ENCODE measurements at regions not wholly inside any gene's neighbourhood (a gene's known extent, or its start where the extent isn't known, plus 50 kb on each side); places are given as distances from the start of the nearest gene placed in this dataset.

DNA sequence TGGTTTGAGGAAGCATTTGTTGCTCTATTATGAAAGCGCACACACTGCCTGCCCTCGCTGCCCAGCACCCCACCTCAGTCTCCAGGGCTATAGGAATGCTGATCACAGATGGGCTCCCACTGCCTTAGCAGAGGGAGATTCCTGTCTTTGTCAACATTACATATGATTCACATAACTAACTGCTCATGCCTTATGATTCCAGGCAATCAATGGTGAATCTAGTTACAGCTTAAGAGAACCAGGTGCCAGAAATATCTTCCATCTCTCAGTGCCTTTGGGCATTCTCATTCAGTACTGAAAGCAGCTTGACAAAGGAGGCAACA is 458.9 kb upstream of the C9orf72 start:
- DNase-seq, result no peak

DNA sequence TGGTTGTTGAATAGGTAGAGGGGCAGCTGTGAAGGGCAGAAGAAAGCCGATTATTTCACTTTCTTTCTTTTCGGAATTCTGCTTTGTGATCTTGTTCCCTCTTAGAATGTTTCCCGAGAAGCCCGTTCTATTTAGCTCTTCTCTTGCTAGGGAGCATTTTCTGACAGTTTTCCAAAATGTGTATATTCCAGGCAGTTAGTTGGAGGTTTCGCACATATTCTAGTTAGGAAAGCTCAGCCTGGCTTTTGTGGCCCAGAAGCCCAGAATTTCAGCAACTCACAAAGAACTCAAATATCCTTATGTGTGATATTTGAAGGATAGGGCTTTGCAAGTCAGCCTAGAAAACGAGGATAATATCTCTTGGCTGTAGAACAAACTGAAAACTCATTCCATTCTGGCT is 461.0 kb upstream of the C9orf72 start:
- no peak for DNase-seq

DNA sequence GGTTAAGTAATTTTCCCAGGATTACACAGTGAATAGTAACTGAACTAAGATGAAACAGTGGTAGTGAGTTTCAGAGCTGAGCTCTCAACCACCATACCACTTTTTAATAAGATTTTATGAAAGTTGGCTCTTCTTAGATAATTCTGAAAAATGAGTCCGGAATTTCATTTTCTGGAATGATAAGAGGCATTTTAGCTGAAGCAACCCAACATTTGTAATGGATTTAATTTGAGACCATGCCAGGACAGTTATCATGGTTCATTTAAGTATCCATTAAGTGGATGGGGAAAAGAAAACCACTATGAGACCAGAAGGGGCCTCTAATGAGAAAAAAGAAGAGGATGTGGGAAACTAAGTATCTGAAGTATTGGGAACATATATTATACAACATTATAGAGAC is 464.7 kb upstream of the C9orf72 start:
- DNase-seq, result no peak

DNA sequence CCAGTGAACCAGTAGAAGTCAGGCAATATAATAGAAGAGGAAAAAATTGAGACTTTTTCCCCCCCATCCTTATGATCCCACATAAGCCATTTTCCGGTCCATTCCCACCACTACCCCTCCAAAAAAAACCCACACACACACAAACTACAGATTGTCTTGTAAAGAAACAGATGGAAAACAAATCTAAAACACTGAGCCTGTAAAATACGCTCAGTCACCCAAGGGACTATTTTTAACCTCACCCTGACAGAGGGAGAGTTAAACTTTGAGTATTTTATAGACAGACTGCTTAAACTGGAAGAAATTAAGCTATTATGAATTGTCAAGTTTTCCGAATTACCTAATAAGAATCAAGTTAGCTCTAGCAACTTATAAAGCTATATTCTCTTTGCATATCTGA is 471.8 kb upstream of the C9orf72 start:
- DNase-seq, result no peak

DNA sequence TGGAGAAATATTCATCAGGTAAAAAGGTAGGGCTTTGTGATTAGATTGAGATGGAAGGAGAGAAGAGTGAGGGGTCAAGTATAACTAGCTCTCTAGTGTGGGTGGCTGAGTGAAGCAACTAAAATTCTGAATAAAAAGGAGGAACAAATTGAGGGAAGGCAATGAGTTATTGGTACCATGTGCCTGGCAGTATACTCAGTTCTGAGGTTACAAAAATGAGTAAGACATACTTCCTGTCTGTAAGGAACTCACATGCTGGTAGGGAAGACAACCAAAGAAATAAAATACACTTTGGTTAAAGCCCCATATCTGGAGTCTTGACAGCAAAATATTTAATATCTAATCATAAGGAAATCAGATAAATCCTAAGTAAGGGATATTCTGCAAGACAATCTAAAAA is 476.8 kb upstream of the C9orf72 start:
- no peak for DNase-seq

DNA sequence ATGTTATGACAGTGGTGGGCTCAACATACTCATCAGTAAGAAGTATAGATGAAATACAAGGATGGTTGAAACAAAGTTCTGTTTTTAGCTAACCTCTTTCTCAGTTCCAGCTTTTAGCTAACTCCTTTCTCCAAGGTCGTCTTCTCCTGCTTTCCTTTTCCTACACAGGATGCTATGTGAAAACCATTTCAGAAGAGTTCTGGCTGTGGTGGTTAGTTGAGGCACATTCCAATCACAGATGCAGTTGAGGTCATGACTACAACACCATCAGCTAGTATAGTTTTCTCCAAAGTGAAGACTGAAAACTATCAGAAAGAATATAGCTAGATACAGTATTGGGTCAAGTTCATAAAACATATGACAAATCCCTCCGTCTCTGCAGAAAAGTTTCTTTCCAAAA is 477.7 kb upstream of the C9orf72 start:
- no peak for DNase-seq

DNA sequence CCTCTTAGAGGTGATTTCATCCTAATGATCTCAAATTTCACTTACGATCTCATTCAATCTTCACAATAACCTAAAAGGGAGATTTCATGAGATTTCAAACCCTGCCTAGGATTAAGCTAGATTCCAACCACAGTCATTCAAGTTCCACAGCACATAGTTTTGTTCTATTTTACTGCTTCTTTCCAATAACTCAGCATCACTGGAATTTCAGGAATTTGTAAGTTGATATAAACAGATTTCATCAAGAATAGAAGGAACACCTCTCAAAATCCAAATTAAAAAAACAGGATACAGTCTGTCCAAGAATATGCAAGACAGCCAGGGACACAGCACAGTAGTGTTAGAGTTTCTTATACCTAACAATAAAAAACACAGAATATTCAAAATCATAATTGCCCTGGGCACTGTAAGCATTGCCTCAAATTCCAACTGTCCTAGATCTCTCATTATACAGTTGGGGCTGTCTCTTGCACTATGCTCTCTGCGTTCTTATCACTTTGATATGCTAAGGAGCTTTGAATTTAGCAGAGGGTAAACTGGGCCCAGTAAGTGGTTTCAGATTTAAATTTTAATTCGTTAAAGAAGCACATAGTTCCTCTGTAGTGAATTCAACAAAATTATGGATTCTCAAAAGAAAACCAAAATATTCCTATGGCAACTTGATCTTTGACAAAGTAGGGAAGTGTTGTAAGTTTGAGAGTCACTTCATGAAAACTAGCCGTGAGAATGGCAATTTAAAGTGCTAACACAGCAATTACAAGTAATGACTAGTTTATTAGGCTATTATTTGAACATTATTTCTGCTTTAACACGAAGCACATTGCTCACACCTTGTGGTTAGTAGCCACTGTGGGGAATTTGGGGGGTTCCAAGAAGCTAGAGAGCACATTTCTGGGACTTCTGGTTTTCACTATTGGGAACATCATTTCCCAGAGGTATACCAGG is 478.6 kb upstream of the C9orf72 start:
- no peak for DNase-seq

DNA sequence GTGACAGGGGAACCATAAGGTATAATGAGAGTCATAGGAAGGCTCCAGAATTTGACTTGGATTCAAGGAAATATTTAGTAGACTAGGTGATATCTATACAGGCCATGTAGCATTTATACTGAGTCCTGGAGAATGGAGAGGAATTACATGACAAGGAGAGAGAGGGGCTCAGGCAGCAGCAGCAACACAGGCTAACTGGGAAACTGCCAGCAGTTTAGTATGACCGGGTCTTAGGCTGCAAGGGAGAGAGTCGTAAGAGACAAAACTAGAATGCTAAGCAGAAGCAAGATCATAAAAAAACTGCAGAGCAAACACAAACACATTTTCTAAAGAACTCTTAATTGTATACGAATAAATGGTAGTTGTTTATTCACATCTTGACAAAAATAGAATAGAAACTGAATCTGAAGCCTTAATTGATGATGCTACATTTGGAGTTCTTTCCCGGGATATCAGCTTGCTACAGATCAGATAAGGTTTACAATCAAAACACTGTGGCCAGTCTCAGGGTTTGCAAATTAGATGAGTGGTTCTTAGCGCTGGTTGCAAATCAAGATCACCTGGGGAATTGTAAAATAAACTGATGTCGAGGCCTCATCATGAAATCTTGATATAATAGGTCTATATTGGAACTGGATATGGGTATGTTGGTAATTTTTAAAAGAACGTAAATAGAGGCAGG is 480.0 kb upstream of the C9orf72 start:
- no peak for DNase-seq

DNA sequence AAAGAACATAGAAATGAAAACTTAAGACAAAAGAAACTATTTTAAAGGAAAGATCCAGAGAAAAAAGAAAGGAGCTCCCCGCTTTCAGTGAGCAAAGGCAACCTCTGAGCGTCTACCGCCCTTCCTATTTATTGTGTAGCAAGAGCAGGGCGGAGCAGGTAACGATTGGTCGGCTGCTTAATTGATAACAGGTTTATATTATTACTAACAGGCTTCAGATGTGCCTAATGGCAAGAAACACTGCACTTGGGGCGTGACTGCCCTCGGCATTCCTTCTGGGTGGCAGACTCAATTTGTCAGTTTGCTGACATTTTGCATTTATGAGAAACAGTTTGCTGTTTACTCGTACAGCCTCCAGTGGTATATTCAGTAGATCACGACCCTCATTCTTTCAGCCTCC is 482.7 kb upstream of the C9orf72 start:
- DNase-seq, result no peak

DNA sequence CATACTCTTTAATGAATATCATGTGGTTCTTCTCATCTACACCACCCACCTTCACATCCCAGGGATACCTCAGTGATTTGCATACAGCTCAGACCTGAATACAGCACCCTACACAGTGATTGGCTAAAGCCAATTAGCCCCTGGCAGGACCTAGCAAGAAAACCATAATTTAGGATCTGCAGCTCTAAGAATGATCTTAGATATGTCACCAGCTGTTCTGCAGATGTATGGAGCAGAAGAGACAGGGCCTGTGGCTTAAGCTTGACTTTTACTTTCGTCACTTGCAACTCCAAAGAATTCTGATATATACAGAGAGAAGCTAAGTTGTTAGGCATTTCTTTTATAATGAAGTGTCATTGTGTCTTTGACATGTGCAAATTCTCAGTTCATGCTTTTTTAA is 483.2 kb upstream of the C9orf72 start:
- DNase-seq, result no peak

DNA sequence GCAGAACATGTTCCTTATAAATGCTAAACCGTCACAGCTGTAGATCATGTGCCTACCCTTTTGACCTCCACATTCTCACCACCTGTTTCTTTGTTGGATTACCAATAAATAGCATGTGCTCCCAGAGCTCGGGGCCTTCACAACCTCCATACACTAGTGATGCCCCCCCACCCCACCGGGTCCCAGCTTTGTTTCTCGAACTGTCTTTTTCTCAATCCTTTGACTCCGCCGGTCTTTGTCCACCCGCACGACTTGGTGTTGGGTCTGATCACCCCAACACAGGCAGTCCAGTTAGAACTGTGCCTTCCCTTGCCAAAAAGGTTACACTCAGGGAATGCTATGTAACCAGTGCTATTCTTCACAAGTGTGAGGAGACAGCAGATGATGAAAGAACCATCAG is 485.9 kb upstream of the C9orf72 start:
- no peak for DNase-seq

DNA sequence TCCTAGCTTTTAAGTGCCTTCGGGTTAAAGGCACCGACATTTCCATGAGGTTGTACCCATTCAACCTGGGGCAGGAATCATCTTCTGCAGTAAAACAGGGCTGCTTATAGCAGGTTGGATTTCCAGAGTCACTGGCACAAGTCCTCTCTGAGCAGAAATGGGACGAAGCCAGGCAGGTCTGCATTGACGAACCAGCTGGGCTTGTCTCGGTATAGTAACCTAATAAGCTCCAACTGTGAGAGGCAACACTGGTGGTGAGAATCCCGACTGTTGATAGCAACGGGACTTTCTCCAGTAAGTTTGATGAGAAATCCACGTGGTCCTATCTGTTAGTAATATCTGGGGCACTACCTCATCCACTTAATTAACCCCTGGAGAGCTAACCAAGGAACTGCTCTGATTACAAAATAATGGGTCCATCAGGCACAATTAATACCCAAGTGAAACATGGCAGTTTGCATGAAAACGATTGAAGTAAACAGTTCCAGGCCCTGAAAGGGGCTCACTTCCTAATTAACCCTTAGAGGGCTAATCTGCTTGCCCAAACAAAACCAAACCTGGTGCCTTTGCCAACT is 491.0 kb upstream of the C9orf72 start:
- no peak for DNase-seq

DNA sequence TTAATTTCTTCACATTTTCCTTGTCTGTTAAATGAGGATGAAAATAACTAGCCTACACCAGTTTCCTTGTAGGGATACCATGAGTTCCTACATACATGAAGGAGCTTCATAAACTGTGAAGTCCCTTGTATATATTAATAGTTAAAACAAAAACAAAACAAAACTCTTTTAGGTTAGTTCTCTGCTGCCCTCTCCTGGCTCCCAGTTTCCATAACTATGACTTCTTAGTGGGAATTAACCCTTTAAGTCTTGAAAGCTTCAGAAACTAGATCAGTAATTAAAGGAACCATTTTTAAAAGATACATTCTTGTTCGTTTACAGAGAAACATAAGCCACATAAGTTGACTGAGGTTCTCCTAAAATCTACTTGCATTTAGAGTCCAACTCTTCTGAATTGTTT is 500.0 kb upstream of the C9orf72 start:
- no peak for DNase-seq

DNA sequence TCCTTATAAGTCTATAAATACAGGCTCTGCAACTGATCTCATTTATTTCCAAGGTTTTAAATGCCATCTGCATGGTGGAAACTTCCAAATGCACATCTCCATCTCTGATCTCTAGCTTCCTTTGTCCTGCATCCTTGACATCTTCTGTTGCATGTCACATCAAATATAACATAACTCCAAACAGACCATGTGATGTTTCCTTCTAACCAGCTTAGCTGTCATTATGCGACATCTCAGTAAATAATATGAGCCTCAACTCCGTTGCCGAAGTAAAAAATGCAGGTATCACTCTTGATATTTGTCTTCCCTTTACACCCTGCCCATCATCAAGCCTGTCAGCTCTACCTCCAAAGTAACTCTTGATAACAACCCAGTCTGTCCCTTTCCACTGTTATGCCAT is 506.4 kb upstream of the C9orf72 start:
- DNase-seq, result no peak

DNA sequence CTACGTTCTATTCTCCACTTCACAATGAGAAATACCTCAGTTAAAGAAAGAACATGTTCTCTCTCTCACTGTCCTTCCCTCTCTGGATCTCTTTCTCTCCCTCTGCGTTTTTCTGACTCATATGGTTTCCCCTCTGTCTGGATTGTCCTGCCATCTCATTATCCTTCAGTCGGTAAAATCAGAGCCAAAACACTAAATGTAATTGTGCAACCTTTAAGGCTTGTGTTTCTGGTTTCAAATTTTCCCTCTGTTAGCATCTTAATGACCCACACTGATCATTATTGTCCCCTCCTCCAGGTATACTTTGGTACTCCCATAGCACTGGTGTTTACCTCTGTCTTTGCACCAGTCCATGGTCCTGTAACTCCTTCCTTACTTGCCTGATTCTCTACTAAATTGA is 509.4 kb upstream of the C9orf72 start:
- DNase-seq, result no peak

DNA sequence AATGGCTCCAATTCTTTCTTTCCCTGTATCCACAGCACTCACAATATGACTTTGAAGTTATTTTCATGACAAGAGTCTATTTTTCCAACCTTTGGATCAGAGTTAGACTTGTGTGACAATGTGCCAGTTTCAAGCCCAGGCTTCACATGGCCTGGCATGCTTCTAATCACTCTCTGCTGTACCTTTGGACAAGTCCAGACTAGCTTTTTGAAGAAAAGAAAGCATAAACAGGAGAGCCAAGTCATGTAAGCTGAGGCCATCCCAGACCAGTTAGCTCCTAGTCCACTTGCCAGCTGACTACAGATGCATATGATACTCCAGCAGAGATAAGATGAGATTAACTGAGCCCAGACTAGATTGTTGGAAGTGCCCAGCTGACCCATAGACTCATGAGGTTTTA is 513.6 kb upstream of the C9orf72 start:
- DNase-seq, result no peak

DNA sequence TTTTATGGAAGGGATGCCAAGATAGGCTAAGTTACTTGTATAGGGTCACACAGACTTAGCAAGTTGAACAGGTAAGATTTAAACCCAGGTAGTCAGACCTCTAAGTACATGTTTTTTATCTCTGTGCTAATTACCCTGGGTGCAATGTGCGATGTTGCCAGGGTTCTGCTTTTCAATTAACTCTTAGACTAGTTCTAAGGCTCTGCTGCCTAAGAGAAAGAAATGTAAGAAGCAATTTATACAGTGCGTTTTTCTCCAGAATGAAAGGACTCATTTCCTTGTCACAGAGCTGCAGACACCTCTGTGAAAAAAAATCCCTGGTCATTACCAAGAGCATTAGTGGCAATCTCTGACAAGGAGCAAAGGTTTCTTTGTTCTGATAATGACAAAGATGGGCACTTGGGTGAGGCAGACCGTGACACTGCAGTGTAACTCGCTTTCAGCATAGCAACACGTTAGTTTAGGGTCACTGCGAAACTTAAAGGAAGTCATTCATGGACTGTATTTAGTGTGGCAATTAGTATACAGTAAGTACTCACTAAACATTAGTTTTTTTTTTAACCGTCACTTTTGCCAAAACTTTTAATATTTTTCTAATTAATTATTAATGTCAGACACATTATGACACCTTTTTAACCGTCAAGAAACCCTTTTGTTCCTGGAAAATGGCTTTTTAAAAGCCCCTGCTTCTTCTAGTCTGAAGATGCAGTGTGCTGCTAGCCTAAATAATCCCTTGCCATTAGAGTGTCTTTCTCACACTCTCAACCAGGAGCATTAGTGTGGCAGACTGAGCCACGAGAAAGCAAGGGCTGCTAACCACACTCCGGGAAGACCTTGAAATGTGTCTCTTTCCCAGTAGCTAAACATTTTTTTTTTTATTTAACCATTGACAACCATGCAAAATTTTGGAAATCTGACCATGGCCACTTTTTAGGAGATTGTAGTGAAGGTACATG is 520.0 kb upstream of the C9orf72 start:
- peak; percentile 20 for DNase-seq

DNA sequence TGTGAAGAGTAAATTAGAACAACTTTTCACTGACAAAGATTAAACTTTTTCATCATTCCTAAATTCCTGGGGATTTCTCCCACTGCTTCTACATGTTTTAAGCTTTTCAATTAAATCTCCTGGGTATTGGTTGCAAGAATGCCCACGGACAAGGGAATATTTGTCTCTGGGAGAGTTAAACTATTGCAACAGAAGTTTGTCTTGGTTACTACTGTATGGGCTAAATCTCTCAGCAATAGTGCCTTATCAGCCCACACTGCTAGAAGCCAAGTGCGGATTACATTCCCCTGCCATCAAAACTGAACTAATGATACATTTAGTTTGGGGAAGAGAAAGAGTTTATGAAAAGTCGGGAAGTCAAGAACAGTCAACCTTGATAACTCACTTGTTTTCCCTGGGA is 528.2 kb upstream of the C9orf72 start:
- no peak for DNase-seq

DNA sequence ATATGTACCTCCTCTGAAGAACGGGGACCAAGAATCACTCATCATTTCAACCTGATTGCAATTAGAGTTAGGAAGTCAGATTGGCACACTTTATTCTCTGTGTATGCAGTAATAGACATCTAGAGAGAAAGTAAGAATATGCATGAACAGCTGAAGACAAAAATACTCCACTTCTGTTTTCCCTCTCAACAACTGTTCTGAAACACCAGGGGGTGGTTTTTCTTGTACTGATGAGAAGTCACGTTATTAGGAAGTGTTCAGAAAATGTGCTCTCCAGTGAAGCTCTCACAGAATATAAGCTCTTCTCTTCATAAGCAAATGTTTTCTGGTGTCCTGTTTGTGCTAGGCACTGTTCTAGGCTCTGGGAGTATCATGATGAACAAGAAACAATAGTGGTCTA is 531.7 kb upstream of the C9orf72 start:
- no peak for DNase-seq

DNA sequence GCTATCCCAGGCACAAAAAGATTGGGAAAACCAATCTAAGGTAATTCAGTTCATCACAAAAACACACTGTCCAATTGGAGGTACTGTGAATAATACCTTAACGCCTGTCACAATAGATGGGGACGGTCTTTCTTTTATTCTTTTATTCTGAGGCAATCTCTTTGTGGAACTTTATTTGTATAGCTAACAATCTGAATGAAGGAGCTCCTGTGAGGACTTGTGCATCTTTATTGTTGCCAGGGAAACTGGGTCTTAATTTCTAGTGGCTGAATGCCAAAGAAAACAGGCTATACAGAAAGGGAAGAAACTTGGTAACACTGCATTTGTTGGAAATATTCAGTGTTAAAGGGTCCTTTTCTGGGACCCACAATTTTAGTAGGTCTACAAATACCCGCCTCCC is 546.9 kb upstream of the C9orf72 start:
- peak; percentile 99 for DNase-seq

DNA sequence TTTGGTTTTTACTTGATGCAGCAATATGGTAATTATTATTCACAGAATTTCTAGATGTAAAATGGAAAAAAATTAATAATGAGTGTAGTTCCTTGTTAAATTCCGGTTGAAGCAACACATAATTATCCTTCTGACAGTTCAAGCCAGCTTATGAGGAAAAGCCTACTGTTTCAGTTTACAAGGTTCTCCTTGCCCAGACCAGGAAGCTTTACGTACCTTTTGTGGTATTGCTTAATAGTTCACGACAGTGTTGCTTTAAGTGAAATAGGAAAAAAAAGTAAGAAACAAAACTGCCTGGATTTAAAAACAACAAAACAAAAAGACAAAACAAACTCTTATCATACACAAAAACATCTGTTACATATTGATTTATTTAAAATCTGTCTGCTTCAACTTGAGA is 547.3 kb upstream of the C9orf72 start:
- peak; percentile 93 for DNase-seq

DNA sequence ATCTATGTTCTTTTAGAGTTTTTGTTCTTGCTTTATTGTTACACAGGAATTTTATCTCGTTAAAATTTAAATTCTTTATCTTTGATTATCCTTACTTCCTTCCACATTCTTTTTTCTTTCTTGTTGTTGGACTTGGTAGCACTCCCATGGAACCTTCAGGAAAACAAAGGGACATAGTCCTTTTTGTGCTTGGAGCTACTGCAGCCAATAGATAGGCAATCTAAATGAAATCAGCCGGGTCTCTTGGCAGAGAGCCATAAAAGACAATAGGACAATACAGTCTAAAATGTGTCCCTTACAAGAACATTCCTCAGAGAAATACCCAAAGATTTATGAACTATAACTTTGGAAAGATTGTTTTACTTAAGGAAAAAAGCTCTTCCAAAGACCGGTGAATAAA is 548.1 kb upstream of the C9orf72 start:
- DNase-seq, result peak; percentile 60

DNA sequence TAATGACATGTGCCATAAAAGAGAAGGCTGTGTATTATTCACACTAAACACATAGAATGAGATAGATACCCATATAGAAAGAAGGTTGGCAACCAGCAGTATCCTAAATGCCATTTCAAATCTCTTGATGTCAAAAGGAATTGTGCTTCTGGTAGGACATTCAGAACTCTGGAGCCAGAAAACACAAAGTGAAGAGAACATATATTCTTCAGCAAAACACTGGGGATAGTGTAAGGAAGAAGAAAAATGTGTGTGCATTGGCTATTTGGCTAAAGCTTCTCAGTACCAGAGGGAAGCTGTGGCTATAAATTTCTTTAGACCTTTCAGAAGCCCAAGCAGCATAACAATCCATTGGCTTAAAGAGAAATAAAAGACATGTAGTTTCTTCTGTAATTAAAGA is 551.6 kb upstream of the C9orf72 start:
- no peak for DNase-seq
